ENCODE measurements at regions not wholly inside any gene's neighbourhood (a gene's known extent, or its start where the extent isn't known, plus 50 kb on each side); places are given as distances from the start of the nearest gene placed in this dataset.
A peak's percentile ranks its signal among the peaks of the same experiment; 100 is the strongest.
"Not testable (repeated sequence)": the region's sequence is repeated elsewhere in the genome, so short reads cannot be mapped to it uniquely, and the experiment has no call there.

DNA sequence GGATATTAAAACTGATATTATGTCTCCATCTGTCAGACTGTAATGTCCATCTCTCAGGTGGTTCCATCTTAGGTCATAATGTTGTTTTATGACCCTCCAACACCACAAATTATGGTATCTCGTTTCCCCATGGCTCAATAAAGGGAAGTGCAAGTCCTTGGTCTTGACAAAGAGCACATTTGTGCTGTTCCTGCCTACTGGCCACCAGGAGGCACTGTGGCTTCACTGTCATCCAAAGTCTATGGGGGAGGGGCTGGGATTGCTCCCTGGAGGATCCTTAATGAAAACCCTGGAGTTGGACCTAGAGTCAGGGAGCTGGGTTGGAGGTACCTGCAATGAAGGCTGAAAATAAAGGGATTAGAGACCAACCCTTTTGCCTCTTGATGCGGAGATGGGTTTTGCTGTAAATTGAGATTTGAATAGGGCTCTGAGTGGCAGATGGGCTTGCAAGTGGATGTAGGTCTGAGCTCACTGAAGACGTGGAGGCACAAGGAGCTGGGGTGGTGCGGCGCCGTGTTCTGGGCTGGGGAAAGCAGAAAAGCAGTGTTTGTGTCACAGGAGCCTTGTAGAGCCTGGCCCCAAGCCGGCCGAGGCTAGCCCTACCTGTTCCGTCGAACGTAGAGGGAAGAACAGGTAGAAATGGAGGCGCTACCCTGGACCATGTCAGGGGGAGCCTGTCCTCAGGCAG, 180.5 kb upstream of the PRSS58 start:
- Histone ChIP-seq H3K27ac (no peak overlapping the region), H3K4me3 (no peak overlapping the region), H3K36me3 (no peaks in the 10 kb centered on the region), H3K4me1 (peaks cover 0 to 12% (median 0%) of the 10 kb centered on the region in 4 donors), H3K27me3 (no peaks in the 10 kb centered on the region), H3K9me3 (no peaks in the 10 kb centered on the region)
- intact Hi-C loops (cut with DNase I; ENCODE audit: low total_unique reads): no loop called here
- WGBS, 5 donors: 83 to 87% (median 86%) methylated on average over 12 of the region's 12 CpGs
- TF ChIP-seq POLR2AphosphoS5 (IDR thresholded peaks at IDR 0.05): no peak
- TF ChIP-seq, protein P1, sequence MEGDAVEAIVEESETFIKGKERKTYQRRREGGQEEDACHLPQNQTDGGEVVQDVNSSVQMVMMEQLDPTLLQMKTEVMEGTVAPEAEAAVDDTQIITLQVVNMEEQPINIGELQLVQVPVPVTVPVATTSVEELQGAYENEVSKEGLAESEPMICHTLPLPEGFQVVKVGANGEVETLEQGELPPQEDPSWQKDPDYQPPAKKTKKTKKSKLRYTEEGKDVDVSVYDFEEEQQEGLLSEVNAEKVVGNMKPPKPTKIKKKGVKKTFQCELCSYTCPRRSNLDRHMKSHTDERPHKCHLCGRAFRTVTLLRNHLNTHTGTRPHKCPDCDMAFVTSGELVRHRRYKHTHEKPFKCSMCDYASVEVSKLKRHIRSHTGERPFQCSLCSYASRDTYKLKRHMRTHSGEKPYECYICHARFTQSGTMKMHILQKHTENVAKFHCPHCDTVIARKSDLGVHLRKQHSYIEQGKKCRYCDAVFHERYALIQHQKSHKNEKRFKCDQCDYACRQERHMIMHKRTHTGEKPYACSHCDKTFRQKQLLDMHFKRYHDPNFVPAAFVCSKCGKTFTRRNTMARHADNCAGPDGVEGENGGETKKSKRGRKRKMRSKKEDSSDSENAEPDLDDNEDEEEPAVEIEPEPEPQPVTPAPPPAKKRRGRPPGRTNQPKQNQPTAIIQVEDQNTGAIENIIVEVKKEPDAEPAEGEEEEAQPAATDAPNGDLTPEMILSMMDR (IDR thresholded peaks at IDR 0.05): no peak
- TF ChIP-seq EP300 (IDR thresholded peaks at IDR 0.05): no peak
- no peak for TF ChIP-seq POLR2A (IDR thresholded peaks at IDR 0.05)
- DNase-seq: peak in 1 of 2 donors; percentile 32

DNA sequence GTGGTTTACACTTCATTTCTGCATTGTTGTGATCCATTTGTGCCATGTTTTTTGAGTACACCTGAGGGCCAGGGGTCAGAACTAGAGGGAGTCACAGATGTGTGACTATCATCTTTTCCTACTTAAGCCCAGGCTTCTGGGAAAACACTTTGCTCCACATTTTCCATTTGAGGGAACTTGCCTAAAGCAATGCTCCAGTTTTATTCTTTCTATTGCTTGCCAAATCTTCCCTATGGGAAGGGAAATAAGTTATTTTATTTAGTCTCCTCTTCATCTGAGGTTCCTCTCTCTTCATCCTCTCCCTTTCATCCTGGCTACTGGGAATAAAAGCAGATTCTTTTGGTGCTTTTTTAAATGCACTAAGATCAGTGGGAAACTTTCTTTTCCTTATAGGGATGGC, 179.9 kb upstream of the PRSS58 start:
- Histone ChIP-seq H3K36me3 (no peaks in the 10 kb centered on the region), H3K4me1 (peaks cover 0 to 12% (median 0%) of the 10 kb centered on the region in 4 donors), H3K9me3 (no peaks in the 10 kb centered on the region), H3K27ac (no peak overlapping the region), H3K4me3 (no peak overlapping the region), H3K27me3 (no peaks in the 10 kb centered on the region)
- intact Hi-C loops (cut with DNase I; ENCODE audit: low total_unique reads): no loop called here
- no peak for DNase-seq
- no peak for TF ChIP-seq POLR2A (IDR thresholded peaks at IDR 0.05)
- no peak for TF ChIP-seq POLR2AphosphoS5 (IDR thresholded peaks at IDR 0.05)
- TF ChIP-seq EP300 (IDR thresholded peaks at IDR 0.05): no peak
- TF ChIP-seq, protein P1 (IDR thresholded peaks at IDR 0.05): no peak

- WGBS, 5 donors: 60 to 82% (median 76%) methylated on average over 2 of the region's 2 CpGs
- Histone ChIP-seq H3K27ac (no peak overlapping the region), H3K36me3 (no peaks in the 10 kb centered on the region), H3K9me3 (no peaks in the 10 kb centered on the region), H3K4me3 (no peak overlapping the region), H3K27me3 (no peaks in the 10 kb centered on the region), H3K4me1 (peaks cover 0 to 12% (median 0%) of the 10 kb centered on the region in 4 donors)
- DNase-seq: no peak
- TF ChIP-seq EP300 (IDR thresholded peaks at IDR 0.05) (no peak), POLR2A (IDR thresholded peaks at IDR 0.05) (no peak)
- intact Hi-C loops (cut with DNase I; ENCODE audit: low total_unique reads): no loop called here
Measured at GRCh38 chr7:142436601-142437000, 178.7 kb upstream of the PRSS58 start.

DNA sequence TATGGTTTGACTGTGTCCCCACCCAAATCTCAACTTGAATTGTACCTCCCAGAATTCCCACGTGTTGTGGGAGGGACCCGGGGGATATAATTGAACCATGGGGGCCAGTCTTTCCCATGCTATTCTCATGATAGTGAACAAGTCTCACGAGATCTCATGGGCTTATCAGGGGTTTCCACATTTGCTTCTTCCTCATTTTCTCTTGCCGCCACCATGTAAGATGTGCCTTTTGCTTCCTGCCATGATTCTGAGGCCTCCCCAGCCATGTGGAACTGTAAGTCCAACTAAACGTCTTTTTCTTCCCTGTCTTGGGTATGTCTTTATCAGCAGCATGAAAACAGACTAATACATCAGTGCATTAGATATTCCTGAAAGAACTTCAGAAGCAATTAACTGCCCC, 177.7 kb upstream of the PRSS58 start:
- H3K27me3 ChIP-seq; H3K27ac ChIP-seq; H3K9me3 ChIP-seq; H3K4me3 ChIP-seq; DNase-seq; intact Hi-C loops (cut with DNase I; ENCODE audit: low total_unique reads); H3K4me1 ChIP-seq; H3K36me3 ChIP-seq: not testable (repeated sequence)
- WGBS, 5 donors: 73 to 81% (median 76%) methylated on average over 5 of the region's 5 CpGs

- Histone ChIP-seq H3K36me3 (no peaks in the 10 kb centered on the region), H3K27me3 (no peaks in the 10 kb centered on the region), H3K4me3 (no peak overlapping the region), H3K9me3 (no peaks in the 10 kb centered on the region), H3K27ac (no peak overlapping the region), H3K4me1 (no peaks in the 10 kb centered on the region)
- TF ChIP-seq POLR2A (IDR thresholded peaks at IDR 0.05) (no peak), POLR2AphosphoS5 (IDR thresholded peaks at IDR 0.05) (no peak), EP300 (IDR thresholded peaks at IDR 0.05) (no peak)
- TF ChIP-seq, protein P1 (IDR thresholded peaks at IDR 0.05): no peak
- DNase-seq: no peak
- intact Hi-C loops (cut with DNase I; ENCODE audit: low total_unique reads): no loop called here
- 69 to 87% (median 81%) methylated on average over 7 of the region's 7 CpGs for WGBS, 5 donors
Measured at GRCh38 chr7:142434666-142435167, 176.9 kb upstream of the PRSS58 start.

DNA sequence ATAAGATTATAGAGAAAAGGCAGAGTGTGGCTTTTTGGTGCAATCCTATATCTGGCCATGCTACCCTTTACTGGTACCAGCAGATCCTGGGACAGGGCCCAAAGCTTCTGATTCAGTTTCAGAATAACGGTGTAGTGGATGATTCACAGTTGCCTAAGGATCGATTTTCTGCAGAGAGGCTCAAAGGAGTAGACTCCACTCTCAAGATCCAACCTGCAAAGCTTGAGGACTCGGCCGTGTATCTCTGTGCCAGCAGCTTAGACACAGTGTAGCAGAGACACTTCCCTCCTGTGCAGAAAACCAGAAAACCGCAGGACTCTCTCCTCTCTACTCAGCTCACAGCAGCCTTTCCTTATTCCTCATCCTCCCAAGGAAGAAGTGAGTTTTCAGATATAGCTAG, 176.3 kb upstream of the PRSS58 start:
- DNase-seq; H3K36me3 ChIP-seq; H3K4me3 ChIP-seq; H3K4me1 ChIP-seq; intact Hi-C loops (cut with DNase I; ENCODE audit: low total_unique reads); H3K27me3 ChIP-seq; H3K9me3 ChIP-seq; H3K27ac ChIP-seq: not testable (repeated sequence)
- WGBS, 5 donors: 72 to 83% (median 73%) methylated on average over 5 of the region's 5 CpGs
